Breast epithelium (tissue), 3 donors: ENCODE measurements at regions not wholly inside any gene's neighbourhood (a gene's known extent, or its start where the extent isn't known, plus 50 kb on each side); places are given as distances from the start of the nearest gene placed in this dataset.
"Not testable (repeated sequence)": the region's sequence is repeated elsewhere in the genome, so short reads cannot be mapped to it uniquely, and the experiment has no call there.

Source experiments
- CTCF ChIP-seq, 3 donors: fragments of 450-650 bp; IDR thresholded peaks; one replicate each; pipeline ENCODE4 v1.5.1; 2016 to 2017; ENCODE audit warnings: antibody characterized with exemption in 3 of 3, mild to moderate bottlenecking in 3 of 3, moderate library complexity in 3 of 3
- POLR2A ChIP-seq: fragments of 450-650 bp; IDR thresholded peaks from one replicate; pipeline ENCODE4 v1.6.1; 2016; ENCODE audit warnings: antibody characterized with exemption, mild to moderate bottlenecking, moderate library complexity
- POLR2AphosphoS5 ChIP-seq, 3 donors: sonication (generic); formaldehyde crosslinking; IDR thresholded peaks; one replicate each; pipeline ENCODE4 v1.6.1; 2017; ENCODE audit warnings: antibody characterized with exemption in 3 of 3

- not testable (repeated sequence) for TF ChIP-seq CTCF (IDR thresholded peaks at IDR 0.05); POLR2AphosphoS5 (IDR thresholded peaks at IDR 0.05); POLR2A
Measured at GRCh38 chr7:29646116-29646515, 82.5 kb downstream of the PRR15 start.
